ENCODE measurements at regions not wholly inside any gene's neighbourhood (a gene's known extent, or its start where the extent isn't known, plus 50 kb on each side); places are given as distances from the start of the nearest gene placed in this dataset.
"Not testable (repeated sequence)": the region's sequence is repeated elsewhere in the genome, so short reads cannot be mapped to it uniquely, and the experiment has no call there.

DNA sequence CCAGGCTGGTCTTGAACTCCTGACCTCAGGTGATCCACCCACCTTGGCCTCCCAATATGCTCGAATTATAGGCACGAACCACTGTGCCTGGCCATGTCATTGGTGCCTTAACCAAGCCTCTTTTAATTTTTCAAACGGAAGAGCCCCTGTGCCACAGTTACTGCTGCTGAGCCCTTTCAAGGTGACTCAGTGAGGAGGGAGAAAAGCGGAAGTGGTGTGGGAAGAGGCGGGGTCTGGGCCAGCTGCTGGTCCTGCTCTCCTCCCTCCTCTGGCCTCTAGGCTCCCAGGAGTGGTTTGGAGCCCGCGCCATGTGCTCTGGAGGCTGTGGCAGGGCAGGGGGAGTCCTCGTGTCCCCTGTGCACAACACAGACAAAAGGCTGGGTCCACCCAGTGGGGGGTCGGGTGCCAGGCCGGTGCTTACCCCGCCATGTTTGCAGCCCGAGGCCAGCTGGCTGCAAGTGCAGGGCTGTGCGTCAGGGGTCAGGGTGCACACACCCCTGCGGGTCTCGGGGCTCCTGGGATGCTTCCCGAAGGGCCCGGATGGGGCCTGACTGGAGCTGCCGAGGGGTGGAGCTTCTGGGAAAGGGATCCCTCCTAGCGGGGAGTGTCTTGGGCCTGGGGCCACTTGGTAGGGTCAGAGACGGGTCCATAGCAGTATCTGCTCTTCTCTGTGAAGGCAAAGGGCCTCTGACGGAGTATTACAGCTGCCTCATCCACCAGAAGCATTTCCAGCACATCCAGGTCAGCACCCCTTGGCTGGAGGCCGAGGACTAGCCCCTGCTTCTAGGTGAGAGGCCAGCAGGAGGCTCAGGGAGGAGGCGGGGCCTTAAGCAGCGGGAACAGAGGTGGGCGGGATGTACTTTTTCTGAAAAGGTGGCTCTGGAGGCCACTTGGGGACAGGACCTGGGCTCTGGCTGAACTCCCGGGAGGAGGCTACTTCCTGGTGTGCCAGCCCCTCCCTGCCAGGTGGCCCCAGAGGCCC lies 100.4 kb upstream of the CCZ1B start:
- H3K56ac ChIP-seq (replicated peaks; ENCODE audit: insufficient read length, low read depth, low read length); H3K4me1 ChIP-seq (replicated peaks in 1 of 4; ENCODE audit: control insufficient read depth in 3 of 4, insufficient read depth in 4 of 4, low read length in 3 of 4); H3K27me3 ChIP-seq (replicated peaks in 1 of 4; ENCODE audit: control insufficient read depth in 3 of 4, extremely low read depth in 1 of 4, insufficient read depth in 3 of 4, low read length in 3 of 4); H3K4me3 ChIP-seq (ENCODE audit: extremely low read depth in 1 of 4, insufficient read depth in 2 of 4, low read depth in 3 of 4, low read length in 4 of 4); H4K5ac ChIP-seq (ENCODE audit: insufficient read length, low read depth, low read length); FAIRE-seq; H3K23ac ChIP-seq (ENCODE audit: insufficient read length); H4K91ac ChIP-seq (replicated peaks; ENCODE audit: insufficient read length, low read length); POLR2A ChIA-PET (ENCODE audit: partially characterized antibody); H2BK5ac ChIP-seq (ENCODE audit: low read depth, low read length); DNase-seq (ENCODE audit: low read depth in 1 of 2, low spot score in 2 of 2); H4K20me1 ChIP-seq (replicated peaks in 1 of 2; ENCODE audit: control insufficient read depth in 1 of 2, insufficient read depth in 2 of 2, low read length in 2 of 2); H2BK12ac ChIP-seq (ENCODE audit: low read depth, low read length); H2AK5ac ChIP-seq (ENCODE audit: low read depth, low read length); H2AFZ ChIP-seq (ENCODE audit: low read length); H3K79me2 ChIP-seq (ENCODE audit: control insufficient read depth in 1 of 2, insufficient read depth in 2 of 2, low read length in 2 of 2); H3K9ac ChIP-seq (replicated peaks in 1 of 4; ENCODE audit: extremely low read depth in 1 of 4, low read depth in 3 of 4, low read length in 3 of 4); H3K36me3 ChIP-seq (ENCODE audit: control insufficient read depth in 2 of 4, insufficient read depth in 4 of 4, low read length in 3 of 4); H3K27ac ChIP-seq (ENCODE audit: low read depth, low read length); H4K8ac ChIP-seq (ENCODE audit: extremely low read depth, insufficient read depth, low read length); CTCF ChIA-PET (ENCODE audit: partially characterized antibody); H2BK120ac ChIP-seq (replicated peaks; ENCODE audit: low read depth, low read length); H3K4me2 ChIP-seq (ENCODE audit: insufficient read depth in 1 of 2, low read depth in 2 of 2, low read length in 2 of 2); H3K79me1 ChIP-seq (ENCODE audit: low read depth, low read length); H2BK20ac ChIP-seq (ENCODE audit: low read length); H2BK15ac ChIP-seq (ENCODE audit: low read length); H3K9me3 ChIP-seq (ENCODE audit: insufficient read depth in 2 of 2, low read depth in 1 of 2, low read length in 1 of 2); H3K4ac ChIP-seq (replicated peaks; ENCODE audit: insufficient read length, low read depth, low read length); H3K14ac ChIP-seq (ENCODE audit: insufficient read length); H3K18ac ChIP-seq (ENCODE audit: extremely low read depth, low read length); H3K23me2 ChIP-seq (ENCODE audit: low read depth, low read length): not testable (repeated sequence)
- 88% methylated on average over 14 of the region's 26 CpGs; no CpG with 5 or more reads in 1 of the 2 experiments for WGBS, 2 experiments (ENCODE audit: extremely low coverage in 1 of 2, insufficient coverage in 1 of 2, insufficient read length in 1 of 2, insufficient replicate concordance in 2 of 2, low coverage in 1 of 2, low lambda C conversion rate in 2 of 2, missing lambda C conversion rate in 1 of 2)

- H2BK20ac ChIP-seq (ENCODE audit: low read length); H3K4me1 ChIP-seq (replicated peaks in 1 of 4; ENCODE audit: control insufficient read depth in 3 of 4, insufficient read depth in 4 of 4, low read length in 3 of 4); H4K91ac ChIP-seq (replicated peaks; ENCODE audit: insufficient read length, low read length); H2BK15ac ChIP-seq (ENCODE audit: low read length); DNase-seq (ENCODE audit: low read depth in 1 of 2, low spot score in 2 of 2); H3K36me3 ChIP-seq (ENCODE audit: control insufficient read depth in 2 of 4, insufficient read depth in 4 of 4, low read length in 3 of 4); H3K4ac ChIP-seq (replicated peaks; ENCODE audit: insufficient read length, low read depth, low read length); H3K27me3 ChIP-seq (replicated peaks in 1 of 4; ENCODE audit: control insufficient read depth in 3 of 4, extremely low read depth in 1 of 4, insufficient read depth in 3 of 4, low read length in 3 of 4); H3K23ac ChIP-seq (ENCODE audit: insufficient read length); POLR2A ChIA-PET (ENCODE audit: partially characterized antibody); H3K14ac ChIP-seq (ENCODE audit: insufficient read length); H3K9me3 ChIP-seq (ENCODE audit: insufficient read depth in 2 of 2, low read depth in 1 of 2, low read length in 1 of 2); H2BK12ac ChIP-seq (ENCODE audit: low read depth, low read length); H3K23me2 ChIP-seq (ENCODE audit: low read depth, low read length); H3K27ac ChIP-seq (ENCODE audit: low read depth, low read length); H3K79me1 ChIP-seq (ENCODE audit: low read depth, low read length); H3K56ac ChIP-seq (replicated peaks; ENCODE audit: insufficient read length, low read depth, low read length); H3K18ac ChIP-seq (ENCODE audit: extremely low read depth, low read length); H4K5ac ChIP-seq (ENCODE audit: insufficient read length, low read depth, low read length); H4K8ac ChIP-seq (ENCODE audit: extremely low read depth, insufficient read depth, low read length); H2BK120ac ChIP-seq (replicated peaks; ENCODE audit: low read depth, low read length); H3K9ac ChIP-seq (replicated peaks in 1 of 4; ENCODE audit: extremely low read depth in 1 of 4, low read depth in 3 of 4, low read length in 3 of 4); H3K79me2 ChIP-seq (ENCODE audit: control insufficient read depth in 1 of 2, insufficient read depth in 2 of 2, low read length in 2 of 2); H4K20me1 ChIP-seq (replicated peaks in 1 of 2; ENCODE audit: control insufficient read depth in 1 of 2, insufficient read depth in 2 of 2, low read length in 2 of 2); H2AK5ac ChIP-seq (ENCODE audit: low read depth, low read length); FAIRE-seq; H2AFZ ChIP-seq (ENCODE audit: low read length); H3K4me2 ChIP-seq (ENCODE audit: insufficient read depth in 1 of 2, low read depth in 2 of 2, low read length in 2 of 2); H3K4me3 ChIP-seq (ENCODE audit: extremely low read depth in 1 of 4, insufficient read depth in 2 of 4, low read depth in 3 of 4, low read length in 4 of 4); CTCF ChIA-PET (ENCODE audit: partially characterized antibody); H2BK5ac ChIP-seq (ENCODE audit: low read depth, low read length): not testable (repeated sequence)
- 92% methylated on average over 7 of the region's 8 CpGs; no CpG with 5 or more reads in 1 of the 2 experiments for WGBS, 2 experiments (ENCODE audit: extremely low coverage in 1 of 2, insufficient coverage in 1 of 2, insufficient read length in 1 of 2, insufficient replicate concordance in 2 of 2, low coverage in 1 of 2, low lambda C conversion rate in 2 of 2, missing lambda C conversion rate in 1 of 2)
These were observed 101.6 kb upstream of the CCZ1B start for GRCh38 chr7:6927643-6928042.
